T-cell (primary cell): ENCODE measurements at regions not wholly inside any gene's neighbourhood (a gene's known extent, or its start where the extent isn't known, plus 50 kb on each side); places are given as distances from the start of the nearest gene placed in this dataset.

Experiments
- ATAC-seq, 4 experiments: fragments of 200-7000 bp in 3 of 4; fragments of 150-1000 bp in 1 of 4; cut with Tn5 transposase; replicated peaks in 1 of 4; 1 replicate in 3 of 4; 2 replicates in 1 of 4; pipeline ENCODE4 v1.10.0; 2021; ENCODE audit warnings: moderate library complexity in 3 of 4, mild to moderate bottlenecking in 2 of 4, moderate number of reproducible peaks in 1 of 4
- CTCF ChIA-PET, 2 donors: fragments of 300-600 bp; sonication (Branson Sonifier 250); formaldehyde crosslinking; loops; one replicate each; lab custom pipeline; 2022; ENCODE audit warnings: antibody characterized with exemption in 2 of 2; lab: Charles Lee
- POLR2A ChIA-PET, 2 donors: fragments of 300-600 bp; sonication (Branson Sonifier 250); formaldehyde crosslinking; loops; one replicate each; lab custom pipeline; 2022; ENCODE audit warnings: antibody characterized with exemption in 2 of 2; lab: Charles Lee
- DNase-seq, 35 experiments: peaks; one replicate each; pipeline versions ENCODE4 v3.0.0 to v3.0.0-alpha.2; 2013 to 2023
- H3K27ac ChIP-seq: one replicate; pipeline ENCODE4 v1.5.1; 2013; ENCODE audit warnings: low read length
- H3K27me3 ChIP-seq, 2 experiments: replicated peaks in 1 of 2; 1 replicate in 1 of 2; 2 replicates in 1 of 2; pipeline versions ENCODE4 v1.6.1 to v1.7.0; 2013; ENCODE audit warnings: low read length in 1 of 2, mixed read lengths in 1 of 2; ENCODE audit not compliant: control insufficient read depth in 2 of 2, insufficient read depth in 2 of 2; ENCODE audit errors: extremely low read depth in 1 of 2
- H3K36me3 ChIP-seq, 2 donors: 1 replicate in 1 of 2; 2 replicates in 1 of 2; pipeline versions ENCODE4 v1.6.1 to v1.7.0; 2013; ENCODE audit warnings: low read length in 1 of 2; ENCODE audit not compliant: control insufficient read depth in 2 of 2, insufficient read depth in 1 of 2; ENCODE audit errors: extremely low read depth in 1 of 2
- H3K4me1 ChIP-seq, 2 experiments: 1 replicate in 1 of 2; 2 replicates in 1 of 2; pipeline versions ENCODE4 v1.6.1 to v1.7.0; 2013; ENCODE audit warnings: low read length in 2 of 2, mixed read lengths in 1 of 2; ENCODE audit not compliant: insufficient read depth in 2 of 2, control insufficient read depth in 1 of 2; ENCODE audit errors: extremely low read depth in 1 of 2
- H3K4me3 ChIP-seq, 2 donors: 1 replicate in 1 of 2; 2 replicates in 1 of 2; pipeline versions ENCODE4 v1.5.1 to v1.7.0; 2013; ENCODE audit warnings: mild to moderate bottlenecking in 2 of 2, low read length in 1 of 2, moderate library complexity in 1 of 2; ENCODE audit not compliant: control insufficient read depth in 1 of 2; ENCODE audit errors: extremely low read depth in 1 of 2
- H3K9me3 ChIP-seq: 2 replicates; pipeline ENCODE4 v1.7.0; 2013
- H3K27ac Mint-ChIP-seq, 2 donors: one replicate each; pipeline ENCODE4 v1.8.0; 2020 to 2021; ENCODE audit warnings: mild to moderate bottlenecking in 2 of 2, mixed read lengths in 2 of 2
- H3K27me3 Mint-ChIP-seq, 2 donors: one replicate each; pipeline ENCODE4 v1.8.0; 2021 to 2022; ENCODE audit warnings: mixed read lengths in 2 of 2
- H3K36me3 Mint-ChIP-seq: one replicate; pipeline ENCODE4 v1.8.0; 2021; ENCODE audit warnings: mixed read lengths
- H3K4me1 Mint-ChIP-seq, 3 donors: one replicate each; pipeline ENCODE4 v1.8.0; 2020 to 2022; ENCODE audit warnings: mixed read lengths in 3 of 3, mild to moderate bottlenecking in 1 of 3
- H3K4me3 Mint-ChIP-seq, 3 donors: one replicate each; pipeline ENCODE4 v1.8.0; 2020 to 2022; ENCODE audit warnings: mild to moderate bottlenecking in 3 of 3, mixed read lengths in 3 of 3, moderate library complexity in 3 of 3
- H3K9me3 Mint-ChIP-seq, 3 donors: one replicate each; pipeline ENCODE4 v1.8.0; 2020 to 2022; ENCODE audit warnings: mixed read lengths in 3 of 3
- WGBS: methylation state at CpG from one replicate; pipeline ENCODE4 v1.1.5; 2013; ENCODE audit warnings: missing lambda C conversion rate; ENCODE audit not compliant: insufficient coverage; 5-methylcytosine and 5-hydroxymethylcytosine counted together

DNA sequence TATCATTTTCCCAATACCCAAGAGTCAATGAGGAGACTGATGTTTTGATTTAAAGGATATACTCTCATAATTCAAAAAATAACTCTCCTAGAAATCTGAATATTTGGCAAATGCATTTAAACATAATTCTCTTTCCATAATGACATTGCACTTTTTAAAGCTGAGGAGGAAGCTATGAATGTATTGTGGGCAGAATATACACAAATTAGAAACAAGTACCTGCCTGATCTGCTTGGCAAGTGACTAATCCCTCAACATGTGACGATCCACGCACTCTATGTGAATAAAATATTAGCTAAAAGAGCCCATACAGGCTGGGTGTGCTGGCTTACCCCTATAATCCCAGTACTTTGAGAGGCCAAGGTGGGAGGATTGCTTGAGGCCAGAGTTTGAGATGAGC is 88.3 kb upstream of the CCDC28A start:
- H3K4me1 Mint-ChIP-seq, result no peaks in the 10 kb centered on the region
- no peaks in the 10 kb centered on the region for H3K9me3 Mint-ChIP-seq
- Histone ChIP-seq H3K27me3 (peaks cover 0 to 11% of the 10 kb centered on the region in 2 experiments), H3K27ac (no peak overlapping the region), H3K4me3 (no peak overlapping the region), H3K9me3 (no peaks in the 10 kb centered on the region), H3K4me1 (no peaks in the 10 kb centered on the region), H3K36me3 (no peaks in the 10 kb centered on the region)
- no CpG with 5 or more reads among the region's 2 CpGs for WGBS
- H3K27me3 Mint-ChIP-seq, result peaks cover 0 to 2% of the 10 kb centered on the region in 2 donors
- H3K27ac Mint-ChIP-seq, result no peak overlapping the region
- no peaks in the 10 kb centered on the region for H3K36me3 Mint-ChIP-seq
- ATAC-seq, result no peak
- H3K4me3 Mint-ChIP-seq, result no peak overlapping the region
- CTCF ChIA-PET, result interaction anchor here (0.6 to 1.1 kb wide), 2 partner anchors 44 to 79 kb away, joined by 3 to 4 read pairs; no protein-coding TSS in a partner anchor
- POLR2A ChIA-PET, result interaction anchor here in 1 of 2 donors (0.6 to 0.7 kb wide), 2 partner anchors 45 to 1323 kb away, joined by 3 to 10 read pairs; no protein-coding TSS in a partner anchor
- no peak for DNase-seq

DNA sequence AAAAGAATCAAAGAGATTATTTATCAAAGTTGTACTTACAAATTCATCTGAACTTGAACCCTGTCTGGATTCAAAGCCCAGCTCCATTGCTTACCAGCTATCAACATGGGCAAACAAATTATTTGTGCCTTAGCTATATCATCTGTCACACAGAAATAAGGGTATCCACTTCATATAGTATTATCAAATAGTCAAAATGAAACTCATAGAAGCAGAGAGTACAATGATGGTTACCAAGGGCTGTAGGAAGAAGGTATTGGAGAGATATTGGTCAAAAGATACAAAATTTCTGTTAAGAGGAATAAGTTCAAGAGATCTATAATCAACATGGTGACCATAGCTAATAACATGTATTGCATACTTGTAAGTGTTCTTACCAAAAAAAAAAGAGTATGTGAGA is 87.8 kb upstream of the CCDC28A start:
- no peaks in the 10 kb centered on the region for H3K9me3 Mint-ChIP-seq
- DNase-seq (no peak), ATAC-seq (no peak)
- no peak overlapping the region for H3K27ac ChIP-seq
- CTCF ChIA-PET, result interaction anchor here (0.6 to 1.1 kb wide), 2 partner anchors 44 to 79 kb away, joined by 3 to 4 read pairs; no protein-coding TSS in a partner anchor
- no peaks in the 10 kb centered on the region for H3K4me1 Mint-ChIP-seq
- no peaks in the 10 kb centered on the region for H3K4me1 ChIP-seq
- H3K27me3 ChIP-seq, result peaks cover 0 to 7% of the 10 kb centered on the region in 2 experiments
- H3K36me3 Mint-ChIP-seq, result no peaks in the 10 kb centered on the region
- no peak overlapping the region for H3K4me3 ChIP-seq
- H3K9me3 ChIP-seq, result no peaks in the 10 kb centered on the region
- POLR2A ChIA-PET, result interaction anchor here in 1 of 2 donors (0.6 kb wide), 1 partner anchor 1324 kb away, joined by 10 read pairs; no protein-coding TSS in a partner anchor
- no peaks in the 10 kb centered on the region for H3K36me3 ChIP-seq
- H3K27ac Mint-ChIP-seq, result no peak overlapping the region
- H3K4me3 Mint-ChIP-seq, result no peak overlapping the region
- H3K27me3 Mint-ChIP-seq, result peaks cover 1 to 2% of the 10 kb centered on the region in 2 donors

GRCh38 chr6:138688580-138688979 is 85.0 kb upstream of the CCDC28A start:
- Histone ChIP-seq H3K9me3 (no peaks in the 10 kb centered on the region), H3K27me3 (peaks cover under 1 to 4% of the 10 kb centered on the region in 2 experiments), H3K4me3 (no peak overlapping the region), H3K36me3 (no peaks in the 10 kb centered on the region), H3K4me1 (peaks cover 0 to 3% of the 10 kb centered on the region in 2 experiments), H3K27ac (no peak overlapping the region)
- CTCF ChIA-PET, result no interaction called here
- H3K27ac Mint-ChIP-seq, result no peak overlapping the region
- WGBS, result no CpG with 5 or more reads among the region's 4 CpGs
- no peak for DNase-seq
- no peaks in the 10 kb centered on the region for H3K9me3 Mint-ChIP-seq
- H3K36me3 Mint-ChIP-seq, result no peaks in the 10 kb centered on the region
- peaks cover 8 to 13% of the 10 kb centered on the region in 2 donors for H3K27me3 Mint-ChIP-seq
- H3K4me3 Mint-ChIP-seq, result no peak overlapping the region
- H3K4me1 Mint-ChIP-seq, result peaks cover 7 to 9% (median 8%) of the 10 kb centered on the region in 3 donors
- POLR2A ChIA-PET, result no interaction called here
- no peak for ATAC-seq

DNA sequence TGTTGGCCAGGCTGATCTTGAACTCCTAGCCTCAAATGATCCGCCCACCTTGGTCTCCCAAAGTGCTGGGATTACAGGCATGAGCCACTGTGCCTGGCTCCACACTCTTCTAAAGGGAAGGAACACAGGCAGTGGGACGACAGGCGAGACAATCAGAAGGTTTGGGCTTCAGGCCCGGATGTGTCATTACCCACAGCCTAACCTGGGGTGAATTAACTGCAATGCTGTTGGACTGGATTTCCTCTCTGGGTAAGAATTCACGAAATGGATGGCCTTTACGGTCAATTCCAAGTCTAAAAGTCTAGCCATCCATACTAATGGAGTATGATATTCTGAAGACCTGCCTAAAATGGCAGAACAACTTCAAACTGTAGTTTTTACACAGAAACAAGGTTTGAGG is 83.7 kb upstream of the CCDC28A start:
- ChIA-PET CTCF (no interaction called here), POLR2A (no interaction called here)
- Mint-ChIP-seq H3K36me3 (no peaks in the 10 kb centered on the region), H3K9me3 (no peaks in the 10 kb centered on the region), H3K27me3 (peaks cover 14 to 19% of the 10 kb centered on the region in 2 donors), H3K27ac (no peak overlapping the region), H3K4me1 (peaks cover 7 to 10% (median 10%) of the 10 kb centered on the region in 3 donors), H3K4me3 (no peak overlapping the region)
- WGBS, result 81% methylated on average over 3 of the region's 6 CpGs
- Histone ChIP-seq H3K4me3 (no peak overlapping the region), H3K9me3 (no peaks in the 10 kb centered on the region), H3K27ac (no peak overlapping the region), H3K4me1 (peaks cover 0 to 7% of the 10 kb centered on the region in 2 experiments), H3K27me3 (peaks cover 3 to 15% of the 10 kb centered on the region in 2 experiments), H3K36me3 (no peaks in the 10 kb centered on the region)
- no peak for ATAC-seq
- DNase-seq, result no peak

GRCh38 chr6:138690975-138691594 is 82.5 kb upstream of the CCDC28A start:
- ChIA-PET CTCF (interaction anchor here (0.5 to 1.4 kb wide), 5 partner anchors 35 to 1799 kb away, joined by 3 to 5 read pairs (median 3); no protein-coding TSS in a partner anchor), POLR2A (no interaction called here)
- H3K27me3 ChIP-seq, result peaks cover 3 to 15% of the 10 kb centered on the region in 2 experiments
- DNase-seq, result no peak
- H3K27ac Mint-ChIP-seq, result no peak overlapping the region
- no peak overlapping the region for H3K27ac ChIP-seq
- H3K9me3 Mint-ChIP-seq, result no peaks in the 10 kb centered on the region
- H3K4me1 ChIP-seq, result peaks cover 0 to 7% of the 10 kb centered on the region in 2 experiments
- peak overlapping the region; percentile 75 to 84 (median 82) for H3K4me3 Mint-ChIP-seq
- 100% methylated on average over 2 of the region's 11 CpGs for WGBS
- H3K36me3 Mint-ChIP-seq, result no peaks in the 10 kb centered on the region
- no peaks in the 10 kb centered on the region for H3K36me3 ChIP-seq
- ATAC-seq, result no peak
- H3K4me1 Mint-ChIP-seq, result peaks cover 7 to 10% (median 10%) of the 10 kb centered on the region in 3 donors
- peaks cover 17 to 29% of the 10 kb centered on the region in 2 donors for H3K27me3 Mint-ChIP-seq
- H3K4me3 ChIP-seq, result no peak overlapping the region
- H3K9me3 ChIP-seq, result no peaks in the 10 kb centered on the region

DNA sequence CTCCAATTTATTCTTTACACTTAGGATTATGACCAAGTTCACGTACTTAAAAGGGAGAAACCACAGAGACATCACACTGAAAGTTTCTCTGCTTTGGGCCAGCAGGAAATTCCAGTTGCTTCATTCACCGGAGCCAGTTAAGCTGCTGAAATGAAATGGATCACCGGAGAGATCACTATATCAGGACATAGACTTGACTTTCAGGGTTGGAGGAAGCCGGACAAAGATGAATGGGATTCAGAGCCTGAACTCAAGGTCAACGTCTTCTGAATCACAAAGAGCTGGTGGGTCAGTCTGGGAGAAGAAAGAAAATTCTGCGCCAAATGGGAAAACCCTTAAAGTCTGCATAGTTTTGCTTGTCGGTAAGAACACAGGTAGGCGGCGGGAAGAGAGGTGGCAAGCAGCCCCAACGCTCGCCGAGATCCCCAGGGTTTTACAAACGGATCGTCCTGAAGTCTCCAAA is 81.9 kb upstream of the CCDC28A start:
- H3K4me3 ChIP-seq, result peak overlapping the region in 1 of 2 donors; percentile 49
- H3K27ac ChIP-seq, result no peak overlapping the region
- Mint-ChIP-seq H3K4me3 (peak overlapping the region; percentile 75 to 84 (median 82)), H3K4me1 (peaks cover 7 to 10% (median 10%) of the 10 kb centered on the region in 3 donors), H3K27ac (no peak overlapping the region), H3K9me3 (no peaks in the 10 kb centered on the region), H3K27me3 (peaks cover 20 to 32% of the 10 kb centered on the region in 2 donors), H3K36me3 (no peaks in the 10 kb centered on the region)
- peak in 1 of 35 experiments; percentile 2 for DNase-seq
- peaks cover 0 to 7% of the 10 kb centered on the region in 2 experiments for H3K4me1 ChIP-seq
- no peaks in the 10 kb centered on the region for H3K9me3 ChIP-seq
- H3K27me3 ChIP-seq, result peaks cover 3 to 15% of the 10 kb centered on the region in 2 experiments
- ChIA-PET CTCF (interaction anchor here (0.5 to 1.4 kb wide), 7 partner anchors 34 to 1798 kb away, joined by 3 to 5 read pairs (median 3); no protein-coding TSS in a partner anchor), POLR2A (no interaction called here)
- 86% methylated on average over 14 of the region's 14 CpGs for WGBS
- peak in 1 of 4 experiments; percentile 13 for ATAC-seq
- no peaks in the 10 kb centered on the region for H3K36me3 ChIP-seq
